Stimulated activated effector memory CD8-positive, alpha-beta T cell treated with anti-CD3 and anti-CD28 coated beads, Interleukin-12 subunit alpha, Interleukin-12 subunit beta, amount 100 ng/mL, for 72 hours (primary cell): ENCODE measurements at regions not wholly inside any gene's neighbourhood (a gene's known extent, or its start where the extent isn't known, plus 50 kb on each side); places are given as distances from the start of the nearest gene placed in this dataset.

Experiments
- ATAC-seq: fragments of 150-1000 bp; cut with Tn5 transposase; 2 replicates; pipeline ENCODE4 v1.10.0; 2021
- DNase-seq, 2 donors: peaks; one replicate each; pipeline ENCODE4 v3.0.0; 2021 to 2022; ENCODE audit warnings: low spot score in 2 of 2
- H3K27ac Mint-ChIP-seq: one replicate; pipeline ENCODE4 v1.8.0; 2022; ENCODE audit warnings: mild to moderate bottlenecking, mixed read lengths
- H3K36me3 Mint-ChIP-seq: one replicate; pipeline ENCODE4 v1.8.0; 2022; ENCODE audit warnings: mild to moderate bottlenecking, mixed read lengths
- H3K4me1 Mint-ChIP-seq: one replicate; pipeline ENCODE4 v1.8.0; 2022; ENCODE audit warnings: mixed read lengths
- H3K4me3 Mint-ChIP-seq: one replicate; pipeline ENCODE4 v1.8.0; 2022; ENCODE audit warnings: mild to moderate bottlenecking, mixed read lengths
- H3K9me3 Mint-ChIP-seq: one replicate; pipeline ENCODE4 v1.8.0; 2022; ENCODE audit warnings: mixed read lengths

GRCh38 chr13:111394211-111394922 is 73.9 kb downstream of the TEX29 start:
- DNase-seq (no peak), ATAC-seq (no peak)
- H3K9me3 Mint-ChIP-seq: no peaks in the 10 kb centered on the region
- no peak overlapping the region for H3K4me3 Mint-ChIP-seq
- H3K36me3 Mint-ChIP-seq: no peaks in the 10 kb centered on the region
- no peaks in the 10 kb centered on the region for H3K4me1 Mint-ChIP-seq
- H3K27ac Mint-ChIP-seq: no peak overlapping the region

- ATAC-seq (no peak), DNase-seq (no peak)
- no peak overlapping the region for H3K27ac Mint-ChIP-seq
- H3K36me3 Mint-ChIP-seq: no peaks in the 10 kb centered on the region
- no peaks in the 10 kb centered on the region for H3K9me3 Mint-ChIP-seq
- H3K4me3 Mint-ChIP-seq: no peak overlapping the region
- no peaks in the 10 kb centered on the region for H3K4me1 Mint-ChIP-seq
These were observed 75.3 kb downstream of the TEX29 start for GRCh38 chr13:111395511-111396393.

- no peak for DNase-seq
- Mint-ChIP-seq H3K9me3 (no peaks in the 10 kb centered on the region), H3K4me1 (no peaks in the 10 kb centered on the region), H3K36me3 (no peaks in the 10 kb centered on the region), H3K27ac (no peak overlapping the region), H3K4me3 (no peak overlapping the region)
- no peak for ATAC-seq
These were observed 76.0 kb downstream of the TEX29 start for GRCh38 chr13:111396457-111396856.

GRCh38 chr13:111397202-111397880 is 76.9 kb downstream of the TEX29 start:
- no peaks in the 10 kb centered on the region for H3K36me3 Mint-ChIP-seq
- ATAC-seq (no peak), DNase-seq (no peak)
- H3K9me3 Mint-ChIP-seq: no peaks in the 10 kb centered on the region
- H3K27ac Mint-ChIP-seq: no peak overlapping the region
- H3K4me3 Mint-ChIP-seq: no peak overlapping the region
- H3K4me1 Mint-ChIP-seq: no peaks in the 10 kb centered on the region

- Mint-ChIP-seq H3K4me3 (no peak overlapping the region), H3K4me1 (no peaks in the 10 kb centered on the region), H3K27ac (no peak overlapping the region), H3K9me3 (no peaks in the 10 kb centered on the region), H3K36me3 (no peaks in the 10 kb centered on the region)
- no peak for DNase-seq
- no peak for ATAC-seq
These were observed 77.8 kb downstream of the TEX29 start for GRCh38 chr13:111398196-111398595.

GRCh38 chr13:111398715-111399299 is 78.4 kb downstream of the TEX29 start:
- H3K36me3 Mint-ChIP-seq: no peaks in the 10 kb centered on the region
- H3K9me3 Mint-ChIP-seq: no peaks in the 10 kb centered on the region
- ATAC-seq (no peak), DNase-seq (no peak)
- no peak overlapping the region for H3K27ac Mint-ChIP-seq
- H3K4me1 Mint-ChIP-seq: no peaks in the 10 kb centered on the region
- H3K4me3 Mint-ChIP-seq: no peak overlapping the region

- Mint-ChIP-seq H3K4me3 (no peak overlapping the region), H3K9me3 (no peaks in the 10 kb centered on the region), H3K27ac (no peak overlapping the region), H3K4me1 (no peaks in the 10 kb centered on the region), H3K36me3 (no peaks in the 10 kb centered on the region)
- no peak for ATAC-seq
- no peak for DNase-seq
These were observed 78.9 kb downstream of the TEX29 start for GRCh38 chr13:111399334-111399733.

GRCh38 chr13:111399776-111400538 is 79.5 kb downstream of the TEX29 start:
- DNase-seq (no peak), ATAC-seq (no peak)
- H3K4me3 Mint-ChIP-seq: no peak overlapping the region
- H3K36me3 Mint-ChIP-seq: no peaks in the 10 kb centered on the region
- H3K27ac Mint-ChIP-seq: no peak overlapping the region
- no peaks in the 10 kb centered on the region for H3K9me3 Mint-ChIP-seq
- H3K4me1 Mint-ChIP-seq: no peaks in the 10 kb centered on the region

GRCh38 chr13:111401151-111401550 is 80.7 kb downstream of the TEX29 start:
- no peaks in the 10 kb centered on the region for H3K9me3 Mint-ChIP-seq
- H3K27ac Mint-ChIP-seq: no peak overlapping the region
- no peak for DNase-seq
- no peaks in the 10 kb centered on the region for H3K36me3 Mint-ChIP-seq
- H3K4me3 Mint-ChIP-seq: no peak overlapping the region
- no peak for ATAC-seq
- no peaks in the 10 kb centered on the region for H3K4me1 Mint-ChIP-seq

GRCh38 chr13:111401755-111402154 is 81.3 kb downstream of the TEX29 start:
- Mint-ChIP-seq H3K4me3 (no peak overlapping the region), H3K36me3 (no peaks in the 10 kb centered on the region), H3K27ac (no peak overlapping the region), H3K9me3 (no peaks in the 10 kb centered on the region), H3K4me1 (no peaks in the 10 kb centered on the region)
- no peak for DNase-seq
- ATAC-seq: no peak

- Mint-ChIP-seq H3K36me3 (no peaks in the 10 kb centered on the region), H3K9me3 (no peaks in the 10 kb centered on the region), H3K4me1 (no peaks in the 10 kb centered on the region), H3K4me3 (no peak overlapping the region), H3K27ac (no peak overlapping the region)
- DNase-seq: no peak
- ATAC-seq: no peak
These were observed 82.0 kb downstream of the TEX29 start for GRCh38 chr13:111402441-111402840.

- no peaks in the 10 kb centered on the region for H3K36me3 Mint-ChIP-seq
These were observed 82.8 kb downstream of the TEX29 start for GRCh38 chr13:111403266-111403665.

GRCh38 chr13:111404746-111405145 is 84.3 kb downstream of the TEX29 start:
- Mint-ChIP-seq H3K4me3 (no peak overlapping the region), H3K4me1 (no peaks in the 10 kb centered on the region), H3K36me3 (no peaks in the 10 kb centered on the region), H3K9me3 (no peaks in the 10 kb centered on the region), H3K27ac (no peak overlapping the region)
- DNase-seq: no peak
- no peak for ATAC-seq

More at GRCh38 chr13:111403266-111403665, 82.8 kb downstream of the TEX29 start:
- no peaks in the 10 kb centered on the region for H3K9me3 Mint-ChIP-seq
- H3K4me1 Mint-ChIP-seq: no peaks in the 10 kb centered on the region
- H3K4me3 Mint-ChIP-seq: no peak overlapping the region
- ATAC-seq (no peak), DNase-seq (no peak)
- H3K27ac Mint-ChIP-seq: no peak overlapping the region

- no peaks in the 10 kb centered on the region for H3K36me3 Mint-ChIP-seq
- no peaks in the 10 kb centered on the region for H3K9me3 Mint-ChIP-seq
- no peak overlapping the region for H3K27ac Mint-ChIP-seq
- H3K4me3 Mint-ChIP-seq: no peak overlapping the region
- ATAC-seq (no peak), DNase-seq (no peak)
- no peaks in the 10 kb centered on the region for H3K4me1 Mint-ChIP-seq
These were observed 86.2 kb downstream of the TEX29 start for GRCh38 chr13:111406636-111407035.
